GM23338 (cell line): ENCODE measurements at regions not wholly inside any gene's neighbourhood (a gene's known extent, or its start where the extent isn't known, plus 50 kb on each side); places are given as distances from the start of the nearest gene placed in this dataset.

Experiments used
- EZH2 ChIP-seq: fragments of 200-600 bp; sonication (generic); IDR thresholded peaks from one replicate; pipeline ENCODE4 v1.8.0; 2017; ENCODE audit warnings: antibody characterized with exemption, mild to moderate bottlenecking, low read depth; ENCODE audit not compliant: unreplicated experiment
- EZH2phosphoT487 ChIP-seq: fragments of 200-600 bp; sonication (generic); IDR thresholded peaks from one replicate; pipeline ENCODE4 v1.8.1; 2018; ENCODE audit warnings: antibody characterized with exemption; ENCODE audit not compliant: unreplicated experiment
- POLR2AphosphoS5 ChIP-seq: IDR thresholded peaks from 2 replicates; pipeline ENCODE4 v1.6.1; 2016; ENCODE audit warnings: antibody characterized with exemption, low read depth
- TF ChIP-seq, protein P1 (sequence below), 2 experiments: fragments of 200-600 bp in 1 of 2; sonication (generic) in 1 of 2; conservative IDR thresholded peaks; 2 replicates each; pipeline versions ENCODE4 v1.5.1 to v1.6.1; 2016 to 2017; ENCODE audit warnings: antibody characterized with exemption in 2 of 2, low read depth in 2 of 2, mild to moderate bottlenecking in 2 of 2, moderate library complexity in 1 of 2
- TF ChIP-seq, protein P2 (sequence below): IDR thresholded peaks from one replicate; pipeline ENCODE4 v1.6.1; 2018; ENCODE audit warnings: antibody characterized with exemption; ENCODE audit not compliant: unreplicated experiment

DNA sequence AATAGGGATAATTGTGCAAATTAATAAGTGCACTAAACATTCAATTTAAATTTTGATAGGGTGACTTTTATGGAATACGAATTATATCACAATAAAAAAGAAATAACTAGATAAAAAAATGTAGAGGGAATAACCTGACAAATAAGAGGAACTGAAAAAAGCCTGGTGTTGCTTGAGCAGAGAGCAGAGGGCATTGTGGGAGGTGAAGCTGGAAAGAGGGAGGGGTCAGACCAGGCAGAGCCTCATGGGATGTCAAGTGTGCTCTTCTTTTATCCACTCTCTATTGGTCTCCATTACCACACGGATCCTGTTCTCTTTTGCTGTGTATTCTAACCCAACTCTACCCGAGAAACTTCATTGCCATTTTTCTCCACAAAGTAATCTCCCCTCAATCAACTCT lies 264.0 kb upstream of the CRBN start:
- TF ChIP-seq, protein P1, sequence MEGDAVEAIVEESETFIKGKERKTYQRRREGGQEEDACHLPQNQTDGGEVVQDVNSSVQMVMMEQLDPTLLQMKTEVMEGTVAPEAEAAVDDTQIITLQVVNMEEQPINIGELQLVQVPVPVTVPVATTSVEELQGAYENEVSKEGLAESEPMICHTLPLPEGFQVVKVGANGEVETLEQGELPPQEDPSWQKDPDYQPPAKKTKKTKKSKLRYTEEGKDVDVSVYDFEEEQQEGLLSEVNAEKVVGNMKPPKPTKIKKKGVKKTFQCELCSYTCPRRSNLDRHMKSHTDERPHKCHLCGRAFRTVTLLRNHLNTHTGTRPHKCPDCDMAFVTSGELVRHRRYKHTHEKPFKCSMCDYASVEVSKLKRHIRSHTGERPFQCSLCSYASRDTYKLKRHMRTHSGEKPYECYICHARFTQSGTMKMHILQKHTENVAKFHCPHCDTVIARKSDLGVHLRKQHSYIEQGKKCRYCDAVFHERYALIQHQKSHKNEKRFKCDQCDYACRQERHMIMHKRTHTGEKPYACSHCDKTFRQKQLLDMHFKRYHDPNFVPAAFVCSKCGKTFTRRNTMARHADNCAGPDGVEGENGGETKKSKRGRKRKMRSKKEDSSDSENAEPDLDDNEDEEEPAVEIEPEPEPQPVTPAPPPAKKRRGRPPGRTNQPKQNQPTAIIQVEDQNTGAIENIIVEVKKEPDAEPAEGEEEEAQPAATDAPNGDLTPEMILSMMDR (conservative IDR thresholded peaks at IDR 0.05; ENCODE audit: low read depth in 2 of 2): no peak
- TF ChIP-seq EZH2 (no peak), POLR2AphosphoS5 (no peak), EZH2phosphoT487 (no peak)
- TF ChIP-seq, protein P2, sequence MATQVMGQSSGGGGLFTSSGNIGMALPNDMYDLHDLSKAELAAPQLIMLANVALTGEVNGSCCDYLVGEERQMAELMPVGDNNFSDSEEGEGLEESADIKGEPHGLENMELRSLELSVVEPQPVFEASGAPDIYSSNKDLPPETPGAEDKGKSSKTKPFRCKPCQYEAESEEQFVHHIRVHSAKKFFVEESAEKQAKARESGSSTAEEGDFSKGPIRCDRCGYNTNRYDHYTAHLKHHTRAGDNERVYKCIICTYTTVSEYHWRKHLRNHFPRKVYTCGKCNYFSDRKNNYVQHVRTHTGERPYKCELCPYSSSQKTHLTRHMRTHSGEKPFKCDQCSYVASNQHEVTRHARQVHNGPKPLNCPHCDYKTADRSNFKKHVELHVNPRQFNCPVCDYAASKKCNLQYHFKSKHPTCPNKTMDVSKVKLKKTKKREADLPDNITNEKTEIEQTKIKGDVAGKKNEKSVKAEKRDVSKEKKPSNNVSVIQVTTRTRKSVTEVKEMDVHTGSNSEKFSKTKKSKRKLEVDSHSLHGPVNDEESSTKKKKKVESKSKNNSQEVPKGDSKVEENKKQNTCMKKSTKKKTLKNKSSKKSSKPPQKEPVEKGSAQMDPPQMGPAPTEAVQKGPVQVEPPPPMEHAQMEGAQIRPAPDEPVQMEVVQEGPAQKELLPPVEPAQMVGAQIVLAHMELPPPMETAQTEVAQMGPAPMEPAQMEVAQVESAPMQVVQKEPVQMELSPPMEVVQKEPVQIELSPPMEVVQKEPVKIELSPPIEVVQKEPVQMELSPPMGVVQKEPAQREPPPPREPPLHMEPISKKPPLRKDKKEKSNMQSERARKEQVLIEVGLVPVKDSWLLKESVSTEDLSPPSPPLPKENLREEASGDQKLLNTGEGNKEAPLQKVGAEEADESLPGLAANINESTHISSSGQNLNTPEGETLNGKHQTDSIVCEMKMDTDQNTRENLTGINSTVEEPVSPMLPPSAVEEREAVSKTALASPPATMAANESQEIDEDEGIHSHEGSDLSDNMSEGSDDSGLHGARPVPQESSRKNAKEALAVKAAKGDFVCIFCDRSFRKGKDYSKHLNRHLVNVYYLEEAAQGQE: no peak
